NT2/D1 (cell line): ENCODE measurements at regions not wholly inside any gene's neighbourhood (a gene's known extent, or its start where the extent isn't known, plus 50 kb on each side); places are given as distances from the start of the nearest gene placed in this dataset.

Experiments
- SUZ12 ChIP-seq: IDR thresholded peaks from 2 replicates; pipeline ENCODE4 v1.6.1; 2011; ENCODE audit not compliant: insufficient read length, insufficient read depth; ENCODE audit errors: extremely low read depth
- YY1 ChIP-seq: IDR thresholded peaks from 2 replicates; pipeline ENCODE4 v1.6.1; 2011; ENCODE audit not compliant: insufficient read length, insufficient read depth
- ZNF274 ChIP-seq: IDR thresholded peaks from 2 replicates; pipeline ENCODE4 v1.6.1; 2011; ENCODE audit warnings: mild to moderate bottlenecking, low read depth, low read length

GRCh38 chr5:152056931-152057330 lies 132.3 kb upstream of the GLRA1 start:
- TF ChIP-seq ZNF274, result no peak
- no peak for TF ChIP-seq YY1
- no peak for TF ChIP-seq SUZ12
